ENCODE measurements at regions not wholly inside any gene's neighbourhood (a gene's known extent, or its start where the extent isn't known, plus 50 kb on each side); places are given as distances from the start of the nearest gene placed in this dataset.

DNA sequence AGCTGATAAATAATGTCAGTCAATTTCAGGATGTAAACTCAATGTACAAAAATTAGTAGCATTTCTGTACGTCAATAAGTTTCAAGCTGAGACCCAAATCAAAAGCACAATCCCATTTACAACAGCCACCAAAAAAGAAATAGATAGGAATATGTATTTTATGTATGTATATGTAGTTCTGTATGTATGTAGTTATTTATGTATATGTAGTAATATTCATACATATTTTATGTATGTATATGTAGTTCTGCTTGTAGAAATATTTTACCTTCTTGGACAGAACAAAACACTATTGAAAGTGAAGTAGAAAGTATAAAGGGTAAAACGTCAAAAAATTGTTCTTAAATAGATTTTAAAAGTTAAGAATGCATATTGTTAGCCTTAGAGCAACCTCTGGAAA, 591.0 kb upstream of the SETBP1 start:
- WGBS (ENCODE audit: extremely low coverage, insufficient coverage, insufficient read length): no CpG with 5 or more reads among the region's 2 CpGs

DNA sequence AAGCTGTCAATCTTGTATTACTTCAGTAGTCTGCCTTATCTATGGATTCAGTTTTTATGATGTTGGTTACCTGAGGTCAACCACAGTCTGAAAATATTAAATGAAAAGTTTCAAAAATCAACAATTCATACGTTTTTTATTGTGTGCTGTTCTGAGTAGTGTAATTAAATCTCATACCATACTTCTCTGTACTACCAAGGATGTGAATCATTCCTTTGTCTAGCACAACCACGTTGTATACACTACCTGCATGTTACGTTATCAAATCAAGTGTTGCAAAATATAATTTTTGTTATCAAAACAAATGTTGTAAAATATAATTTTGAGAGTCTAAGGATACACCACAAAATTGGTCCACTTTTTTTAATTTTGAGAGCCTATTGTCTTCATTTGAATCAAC, 590.2 kb upstream of the SETBP1 start:
- Histone ChIP-seq H2BK5ac (ENCODE audit: low read depth, low read length, poor library complexity) (no peak overlapping the region), H3K4ac (ENCODE audit: low read depth, low read length) (no peak overlapping the region), H3K79me2 (ENCODE audit: control insufficient read depth, insufficient read depth, low read length, poor library complexity) (no peaks in the 10 kb centered on the region), H3K36me3 (ENCODE audit: control insufficient read depth in 1 of 2, insufficient read depth in 2 of 2, low read length in 2 of 2) (no peaks in the 10 kb centered on the region), H3K79me1 (ENCODE audit: low read length) (no peaks in the 10 kb centered on the region), H2AK5ac (ENCODE audit: low read length) (no peak overlapping the region), H3K4me3 (ENCODE audit: low read depth, low read length) (no peak overlapping the region), H3K4me2 (ENCODE audit: low read length) (no peak overlapping the region), H3K9ac (ENCODE audit: low read length) (no peak overlapping the region), H2BK12ac (ENCODE audit: low read length) (no peak overlapping the region), H4K12ac (ENCODE audit: low read depth, low read length) (no peak overlapping the region), H3K9me3 (ENCODE audit: insufficient read depth, low read depth, low read length) (no peaks in the 10 kb centered on the region), H4K91ac (ENCODE audit: low read depth, low read length) (no peak overlapping the region), H3K18ac (ENCODE audit: low read length) (no peak overlapping the region), H2BK120ac (ENCODE audit: insufficient read depth, low read length, poor library complexity) (no peak overlapping the region), H3K23ac (ENCODE audit: low read length) (no peak overlapping the region), H2AFZ (ENCODE audit: insufficient read depth, low read length, poor library complexity) (no peak overlapping the region), H3K27me3 (ENCODE audit: insufficient read depth, low read length) (no peaks in the 10 kb centered on the region), H3K4me1 (ENCODE audit: control insufficient read depth in 1 of 2, insufficient read depth in 2 of 2, low read length in 2 of 2) (no peaks in the 10 kb centered on the region), H4K8ac (ENCODE audit: low read depth, low read length) (no peak overlapping the region), H3K27ac (ENCODE audit: low read depth, low read length) (no peak overlapping the region), H3K14ac (ENCODE audit: low read length) (no peak overlapping the region)
- DNase-seq: peak in 1 of 2 donors; percentile 18
- WGBS (ENCODE audit: extremely low coverage, insufficient coverage, insufficient read length): no CpG with 5 or more reads among the region's 3 CpGs

More for the DNA sequence above, 591.0 kb upstream of the SETBP1 start:
- Histone ChIP-seq H3K9ac (ENCODE audit: low read length) (no peak overlapping the region), H3K4me2 (ENCODE audit: low read length) (no peak overlapping the region), H4K91ac (ENCODE audit: low read depth, low read length) (no peak overlapping the region), H3K4me3 (ENCODE audit: low read depth, low read length) (no peak overlapping the region), H2BK120ac (ENCODE audit: insufficient read depth, low read length, poor library complexity) (no peak overlapping the region), H2AK5ac (ENCODE audit: low read length) (no peak overlapping the region), H3K4ac (ENCODE audit: low read depth, low read length) (no peak overlapping the region), H3K36me3 (ENCODE audit: control insufficient read depth in 1 of 2, insufficient read depth in 2 of 2, low read length in 2 of 2) (no peaks in the 10 kb centered on the region), H3K18ac (ENCODE audit: low read length) (no peak overlapping the region), H3K9me3 (ENCODE audit: insufficient read depth, low read depth, low read length) (no peaks in the 10 kb centered on the region), H2BK5ac (ENCODE audit: low read depth, low read length, poor library complexity) (no peak overlapping the region), H3K4me1 (ENCODE audit: control insufficient read depth in 1 of 2, insufficient read depth in 2 of 2, low read length in 2 of 2) (no peaks in the 10 kb centered on the region), H4K12ac (ENCODE audit: low read depth, low read length) (no peak overlapping the region), H3K27me3 (ENCODE audit: insufficient read depth, low read length) (no peaks in the 10 kb centered on the region), H2AFZ (ENCODE audit: insufficient read depth, low read length, poor library complexity) (no peak overlapping the region), H3K79me1 (ENCODE audit: low read length) (no peaks in the 10 kb centered on the region), H3K79me2 (ENCODE audit: control insufficient read depth, insufficient read depth, low read length, poor library complexity) (no peaks in the 10 kb centered on the region), H2BK12ac (ENCODE audit: low read length) (no peak overlapping the region), H4K8ac (ENCODE audit: low read depth, low read length) (no peak overlapping the region), H3K14ac (ENCODE audit: low read length) (no peak overlapping the region), H3K23ac (ENCODE audit: low read length) (no peak overlapping the region), H3K27ac (ENCODE audit: low read depth, low read length) (no peak overlapping the region)
- DNase-seq: no peak

DNA sequence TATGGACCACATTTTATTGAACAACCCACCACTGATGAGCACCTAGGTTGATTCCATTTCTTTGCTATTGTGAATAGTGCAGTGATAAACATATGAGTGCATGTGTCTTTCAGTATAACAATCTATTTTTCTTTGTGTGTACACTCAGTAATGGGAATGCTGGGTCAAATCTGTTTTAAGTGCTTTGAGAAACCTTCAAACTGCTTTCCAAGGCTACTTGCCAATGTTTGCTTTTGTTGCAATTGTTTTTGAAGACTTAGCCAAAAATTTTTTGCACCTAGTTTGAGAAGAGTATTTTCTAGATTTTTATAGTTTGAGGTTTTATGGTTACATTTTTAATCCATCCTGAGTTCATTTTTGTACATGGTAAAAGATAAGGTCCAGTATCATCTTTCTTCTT, 587.4 kb upstream of the SETBP1 start:
- Histone ChIP-seq H3K4me1 (ENCODE audit: control insufficient read depth in 1 of 2, insufficient read depth in 2 of 2, low read length in 2 of 2) (no peaks in the 10 kb centered on the region), H3K79me1 (ENCODE audit: low read length) (no peaks in the 10 kb centered on the region), H3K18ac (ENCODE audit: low read length) (no peak overlapping the region), H4K91ac (ENCODE audit: low read depth, low read length) (no peak overlapping the region), H3K23ac (ENCODE audit: low read length) (no peak overlapping the region), H2AFZ (ENCODE audit: insufficient read depth, low read length, poor library complexity) (no peak overlapping the region), H4K12ac (ENCODE audit: low read depth, low read length) (no peak overlapping the region), H4K8ac (ENCODE audit: low read depth, low read length) (no peak overlapping the region), H3K14ac (ENCODE audit: low read length) (no peak overlapping the region), H3K4ac (ENCODE audit: low read depth, low read length) (no peak overlapping the region), H2AK5ac (ENCODE audit: low read length) (no peak overlapping the region), H3K36me3 (ENCODE audit: control insufficient read depth in 1 of 2, insufficient read depth in 2 of 2, low read length in 2 of 2) (no peaks in the 10 kb centered on the region), H2BK12ac (ENCODE audit: low read length) (no peak overlapping the region), H3K9ac (ENCODE audit: low read length) (no peak overlapping the region), H3K27me3 (ENCODE audit: insufficient read depth, low read length) (no peaks in the 10 kb centered on the region), H2BK120ac (ENCODE audit: insufficient read depth, low read length, poor library complexity) (no peak overlapping the region), H3K79me2 (ENCODE audit: control insufficient read depth, insufficient read depth, low read length, poor library complexity) (no peaks in the 10 kb centered on the region), H2BK5ac (ENCODE audit: low read depth, low read length, poor library complexity) (no peak overlapping the region), H3K4me2 (ENCODE audit: low read length) (no peak overlapping the region), H3K4me3 (ENCODE audit: low read depth, low read length) (no peak overlapping the region), H3K27ac (ENCODE audit: low read depth, low read length) (no peak overlapping the region), H3K9me3 (ENCODE audit: insufficient read depth, low read depth, low read length) (no peaks in the 10 kb centered on the region)
- no peak for DNase-seq

DNA sequence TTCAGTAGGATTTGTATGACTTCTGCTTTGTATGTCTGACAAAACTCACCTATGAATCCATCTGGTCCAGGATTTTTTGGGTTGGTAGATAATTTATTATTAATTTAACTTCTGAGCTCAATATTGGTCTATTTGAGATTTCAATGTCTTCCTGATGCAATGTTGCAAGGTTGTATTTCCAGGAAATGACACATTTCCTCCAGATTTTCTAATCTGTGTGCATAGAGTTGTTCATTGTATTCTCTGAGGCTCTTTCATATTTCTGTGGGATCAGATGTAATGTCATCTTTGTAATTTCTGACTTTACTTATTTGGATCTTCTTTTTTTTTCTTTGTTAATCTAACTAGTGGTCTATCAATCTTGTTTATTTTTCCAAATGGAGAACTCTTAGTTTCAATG, 584.7 kb upstream of the SETBP1 start:
- H2AK5ac ChIP-seq (ENCODE audit: low read length): no peak overlapping the region
- H3K27ac ChIP-seq (ENCODE audit: low read depth, low read length): no peak overlapping the region
- H3K4me2 ChIP-seq (ENCODE audit: low read length): no peak overlapping the region
- no peaks in the 10 kb centered on the region for H3K79me1 ChIP-seq (ENCODE audit: low read length)
- no peak overlapping the region for H4K8ac ChIP-seq (ENCODE audit: low read depth, low read length)
- H2BK12ac ChIP-seq (ENCODE audit: low read length): no peak overlapping the region
- H3K18ac ChIP-seq (ENCODE audit: low read length): no peak overlapping the region
- H3K4me3 ChIP-seq (ENCODE audit: low read depth, low read length): no peak overlapping the region
- H3K14ac ChIP-seq (ENCODE audit: low read length): no peak overlapping the region
- no peak overlapping the region for H3K9ac ChIP-seq (ENCODE audit: low read length)
- H4K91ac ChIP-seq (ENCODE audit: low read depth, low read length): no peak overlapping the region
- no peak overlapping the region for H3K23ac ChIP-seq (ENCODE audit: low read length)
- no peak overlapping the region for H3K4ac ChIP-seq (ENCODE audit: low read depth, low read length)
- H3K79me2 ChIP-seq (ENCODE audit: control insufficient read depth, insufficient read depth, low read length, poor library complexity): no peaks in the 10 kb centered on the region
- no peak overlapping the region for H2BK5ac ChIP-seq (ENCODE audit: low read depth, low read length, poor library complexity)
- DNase-seq: no peak
- H4K12ac ChIP-seq (ENCODE audit: low read depth, low read length): no peak overlapping the region
- H3K9me3 ChIP-seq (ENCODE audit: insufficient read depth, low read depth, low read length): peaks cover 12% of the 10 kb centered on the region
- no peaks in the 10 kb centered on the region for H3K27me3 ChIP-seq (ENCODE audit: insufficient read depth, low read length)
- H3K4me1 ChIP-seq (ENCODE audit: control insufficient read depth in 1 of 2, insufficient read depth in 2 of 2, low read length in 2 of 2): no peaks in the 10 kb centered on the region
- no peaks in the 10 kb centered on the region for H3K36me3 ChIP-seq (ENCODE audit: control insufficient read depth in 1 of 2, insufficient read depth in 2 of 2, low read length in 2 of 2)
- H2AFZ ChIP-seq (ENCODE audit: insufficient read depth, low read length, poor library complexity): no peak overlapping the region
- H2BK120ac ChIP-seq (ENCODE audit: insufficient read depth, low read length, poor library complexity): no peak overlapping the region

Data from trophoblast cell (in vitro differentiated cells and primary cell).